ENCODE measurements at regions not wholly inside any gene's neighbourhood (a gene's known extent, or its start where the extent isn't known, plus 50 kb on each side); places are given as distances from the start of the nearest gene placed in this dataset.
"Not testable (repeated sequence)": the region's sequence is repeated elsewhere in the genome, so short reads cannot be mapped to it uniquely, and the experiment has no call there.

- DNase-seq (ENCODE audit: low read depth), result no peak
Observed at GRCh38 chr18:37836071-37836970, 270.7 kb upstream of the CELF4 start.

DNA sequence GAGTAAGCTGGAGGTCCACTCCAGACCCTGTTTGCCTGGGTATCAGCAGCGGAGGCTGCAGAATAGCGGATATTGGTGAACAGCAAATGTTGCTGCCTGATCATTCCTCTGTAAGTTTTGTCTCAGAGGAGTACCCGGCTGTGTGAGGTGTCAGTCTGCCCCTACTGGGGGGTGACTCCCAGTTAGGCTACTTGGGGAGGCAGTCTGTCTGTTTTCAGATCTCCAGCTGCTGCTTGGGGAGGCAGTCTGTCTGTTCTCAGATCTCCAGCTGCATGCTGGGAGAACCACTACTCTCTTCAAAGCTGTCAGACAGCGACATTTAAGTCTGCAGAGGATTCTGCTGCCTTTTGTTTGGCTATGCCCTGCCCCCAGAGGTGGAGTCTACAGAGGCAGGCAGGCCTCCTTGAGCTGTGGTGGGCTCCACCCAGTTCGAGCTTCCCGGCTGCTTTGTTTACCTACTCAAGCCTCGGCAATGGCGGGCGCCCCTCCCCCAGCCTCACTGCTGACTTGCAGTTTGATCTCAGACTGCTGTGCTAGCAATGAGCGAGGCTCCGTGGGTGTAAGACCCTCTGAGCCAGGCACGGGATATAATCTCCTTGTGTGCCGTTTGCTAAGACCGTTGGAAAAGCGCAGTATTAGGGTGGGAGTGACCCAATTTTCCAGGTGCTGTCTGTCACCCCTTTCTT, 266.6 kb upstream of the CELF4 start:
- DNase-seq (ENCODE audit: low read depth), result not testable (repeated sequence)

DNA sequence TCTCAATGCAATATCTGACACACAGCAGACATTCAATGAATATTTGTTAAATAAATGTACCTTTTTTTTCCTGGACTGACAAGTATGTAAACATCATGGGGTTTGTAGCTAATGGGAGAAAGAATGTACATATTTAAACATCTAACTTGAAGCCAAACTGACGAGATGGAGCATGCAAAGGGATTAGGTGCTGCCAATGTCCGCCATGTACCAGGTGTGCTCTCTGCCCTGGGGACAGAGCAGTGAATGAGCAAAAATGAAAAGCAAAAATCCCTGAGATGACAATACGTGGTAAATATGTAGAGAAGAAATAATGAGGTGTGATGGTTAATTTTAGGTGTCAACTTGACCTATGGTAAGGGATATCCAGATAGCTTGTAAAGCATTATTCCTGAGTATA, 247.4 kb upstream of the CELF4 start:
- DNase-seq (ENCODE audit: low read depth), result no peak

DNA sequence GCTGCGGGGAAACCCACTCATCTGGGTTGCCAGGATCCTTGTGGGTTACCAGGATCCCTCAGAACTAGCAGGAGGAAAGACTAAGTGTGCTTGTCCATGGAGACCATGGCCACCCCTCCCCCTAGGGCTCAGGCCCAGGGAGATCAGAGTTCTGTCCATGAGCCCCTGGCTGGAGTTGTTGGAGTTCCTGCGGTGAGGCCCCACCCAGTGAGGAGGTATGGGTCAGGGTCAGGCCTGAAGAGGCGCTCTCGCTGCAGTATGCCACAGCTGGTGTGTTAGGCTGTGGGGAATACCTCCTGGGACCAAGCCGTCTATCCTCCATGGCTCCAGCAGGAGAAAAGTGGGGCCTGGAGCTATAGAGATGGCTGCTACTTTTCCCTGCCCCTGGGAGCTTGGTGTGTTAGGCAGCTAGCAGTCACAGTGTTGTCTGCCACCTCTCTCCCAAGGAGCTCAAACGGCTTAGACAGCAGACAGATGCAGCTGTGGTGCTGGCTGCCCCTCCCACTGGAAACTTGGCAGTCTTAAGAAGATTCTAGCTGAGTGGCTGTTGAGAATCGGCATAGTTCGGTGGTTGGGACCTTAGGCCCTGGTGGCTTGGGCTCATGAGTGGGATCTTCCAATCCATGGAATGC, 240.3 kb upstream of the CELF4 start:
- no peak for DNase-seq (ENCODE audit: low read depth)

GRCh38 chr18:37796823-37797349, 231.3 kb upstream of the CELF4 start:
- DNase-seq (ENCODE audit: low read depth), result no peak

DNA sequence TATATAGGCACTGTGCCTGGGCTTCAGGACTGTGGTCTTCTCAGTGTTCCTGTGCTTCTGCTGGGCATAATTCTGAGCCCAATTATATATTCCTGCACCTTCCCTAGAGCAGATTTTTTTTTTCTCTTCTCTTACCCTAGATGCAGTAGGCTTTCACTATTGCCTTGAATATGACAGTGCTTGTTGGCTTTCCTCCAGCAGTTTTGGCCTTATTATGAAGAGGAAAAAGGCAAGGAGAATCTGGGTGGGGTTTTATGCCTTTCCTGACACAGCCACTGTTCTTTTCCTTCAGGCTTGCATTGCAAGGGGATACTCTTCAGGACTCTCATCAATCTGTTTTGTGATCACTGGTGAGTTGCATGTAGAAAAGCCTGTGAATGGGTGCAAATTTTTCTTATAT, 221.9 kb upstream of the CELF4 start:
- DNase-seq (ENCODE audit: low read depth), result no peak

DNA sequence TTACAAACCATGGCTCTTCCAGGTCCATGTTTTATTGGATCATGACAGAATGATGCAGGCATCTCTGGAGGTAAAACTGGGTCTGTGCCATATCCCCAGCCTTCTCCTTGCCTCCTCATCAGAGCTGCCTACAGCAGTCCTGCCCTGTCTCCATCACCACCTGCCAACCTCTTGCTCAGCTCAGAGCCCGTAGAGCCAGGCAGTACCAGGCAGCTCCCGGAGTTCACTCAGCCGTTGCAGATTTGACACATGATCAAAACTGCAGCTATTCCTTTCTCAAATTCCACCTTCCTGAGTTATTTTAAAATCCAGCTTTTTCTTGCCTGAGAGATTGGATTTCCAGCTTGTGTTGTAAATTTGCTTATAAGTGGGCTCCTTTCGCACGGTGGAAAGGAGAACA, 218.2 kb upstream of the CELF4 start:
- no peak for DNase-seq (ENCODE audit: low read depth)

DNA sequence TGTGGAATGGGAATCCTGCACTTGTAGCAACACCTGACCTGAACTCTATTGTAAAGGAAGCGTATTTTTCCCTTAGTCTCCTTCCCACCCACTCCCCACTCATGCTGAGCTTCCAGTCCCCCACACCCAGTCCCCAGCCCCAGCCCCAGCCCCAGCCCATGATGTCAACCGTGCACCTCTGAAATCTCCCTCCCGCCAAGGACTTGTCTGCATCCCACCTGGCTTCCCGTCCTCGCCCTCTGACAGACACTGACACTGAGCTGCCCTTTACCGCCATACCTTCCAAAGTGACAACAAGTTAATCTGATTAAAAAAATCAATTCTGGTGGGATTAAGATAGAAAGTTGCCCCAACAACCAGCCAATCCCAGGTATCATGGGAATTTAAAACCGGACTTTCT, 213.6 kb upstream of the CELF4 start:
- no peak for DNase-seq (ENCODE audit: low read depth)

DNA sequence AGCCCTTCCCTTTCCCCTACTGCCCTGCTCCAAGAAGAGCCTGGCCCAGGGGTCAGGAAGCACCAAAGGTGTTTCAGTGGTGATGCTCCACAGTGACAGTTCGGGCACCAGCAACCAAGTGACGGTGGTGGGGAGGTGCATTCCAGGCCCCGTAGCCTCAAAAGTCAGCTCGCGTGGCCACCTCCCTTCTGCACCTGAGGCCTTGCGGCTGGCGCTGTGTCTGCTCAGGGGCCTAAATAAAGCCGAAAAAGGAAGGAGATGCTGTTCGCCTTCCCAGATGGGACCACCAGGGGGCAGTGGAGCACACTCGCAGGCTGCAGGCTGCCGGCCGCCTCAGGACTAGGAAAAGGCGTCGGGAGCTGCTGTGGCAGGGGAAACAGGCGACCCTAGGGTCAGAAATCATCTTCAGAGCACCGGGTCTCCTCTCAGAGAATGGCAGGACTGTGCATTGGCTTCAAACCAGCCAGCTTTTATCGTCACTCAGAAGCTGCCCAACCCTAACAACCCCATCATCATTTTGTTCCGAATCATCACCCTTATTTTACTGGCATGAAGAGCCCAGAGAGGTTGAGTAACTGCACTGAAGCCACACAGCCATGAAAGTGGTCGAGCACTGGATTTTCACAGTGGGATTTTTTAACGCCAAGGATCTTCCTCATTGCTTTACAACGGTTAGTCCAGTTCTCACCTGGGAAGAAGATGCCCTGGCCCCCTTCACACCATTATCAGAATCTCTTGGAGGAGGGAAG, 213.0 kb upstream of the CELF4 start:
- DNase-seq (ENCODE audit: low read depth), result no peak

GRCh38 chr18:37769826-37770225, 204.2 kb upstream of the CELF4 start:
- no peak for DNase-seq (ENCODE audit: low read depth)

- no peak for DNase-seq (ENCODE audit: low read depth)
Observed at GRCh38 chr18:37764541-37765288, 199.1 kb upstream of the CELF4 start.

DNA sequence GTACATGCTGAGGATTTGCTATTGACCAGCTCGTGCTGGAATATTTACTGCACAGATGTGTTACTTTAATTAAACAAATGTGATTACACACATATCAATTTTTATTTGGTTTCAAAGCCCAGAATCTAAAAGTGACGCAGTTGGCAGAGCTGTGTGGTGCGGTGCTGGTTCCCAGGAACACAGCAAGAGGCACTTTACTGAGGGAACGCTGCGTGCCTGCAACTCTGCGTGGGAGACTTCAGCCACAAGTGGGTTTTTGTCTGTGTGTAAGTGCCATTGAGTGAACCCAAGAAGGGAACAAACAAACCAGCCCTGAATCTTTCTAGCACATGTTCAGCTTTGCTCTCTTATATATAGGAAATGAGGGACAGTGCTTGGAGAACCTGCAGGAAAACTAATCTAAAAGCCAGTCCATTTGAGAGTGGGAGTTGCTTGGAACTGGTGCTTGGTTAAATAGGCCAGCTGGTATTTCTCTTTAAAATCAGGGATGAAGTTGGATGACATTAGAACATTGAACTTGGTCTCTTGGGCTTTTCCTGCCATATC, 196.6 kb upstream of the CELF4 start:
- no peak for DNase-seq (ENCODE audit: low read depth)

- no peak for DNase-seq (ENCODE audit: low read depth)
Observed at GRCh38 chr18:37754141-37754540, 188.5 kb upstream of the CELF4 start.

- DNase-seq (ENCODE audit: low read depth), result no peak
Observed at GRCh38 chr18:37742436-37742835, 176.8 kb upstream of the CELF4 start.

DNA sequence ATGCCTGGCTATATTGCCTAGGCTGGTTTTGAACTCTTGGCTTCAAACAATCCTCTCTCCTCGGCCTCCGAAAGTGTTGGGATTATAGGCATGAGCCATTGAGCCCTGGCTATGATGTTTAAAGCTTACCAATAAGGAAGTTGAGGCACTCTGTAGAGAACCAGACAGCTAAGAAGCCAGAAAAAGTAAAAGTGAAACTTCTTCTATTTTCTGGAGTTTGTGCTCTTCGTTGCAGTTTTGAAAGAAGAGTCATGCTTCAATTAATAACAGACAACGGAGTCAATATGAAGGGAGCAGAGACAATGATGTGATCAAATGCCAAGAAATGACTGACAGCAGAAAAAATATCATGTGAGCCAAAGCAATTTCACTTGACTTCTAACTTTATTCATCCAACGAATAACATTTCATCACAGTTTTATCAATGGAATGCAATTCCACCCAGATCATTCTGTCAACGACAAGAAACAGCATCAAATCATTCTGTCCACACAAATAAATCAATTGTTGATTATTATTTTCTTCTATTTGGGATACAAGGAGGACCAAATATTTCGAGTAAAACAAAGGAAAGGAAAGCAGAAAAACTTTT, 175.5 kb upstream of the CELF4 start:
- DNase-seq (ENCODE audit: low read depth), result no peak

DNA sequence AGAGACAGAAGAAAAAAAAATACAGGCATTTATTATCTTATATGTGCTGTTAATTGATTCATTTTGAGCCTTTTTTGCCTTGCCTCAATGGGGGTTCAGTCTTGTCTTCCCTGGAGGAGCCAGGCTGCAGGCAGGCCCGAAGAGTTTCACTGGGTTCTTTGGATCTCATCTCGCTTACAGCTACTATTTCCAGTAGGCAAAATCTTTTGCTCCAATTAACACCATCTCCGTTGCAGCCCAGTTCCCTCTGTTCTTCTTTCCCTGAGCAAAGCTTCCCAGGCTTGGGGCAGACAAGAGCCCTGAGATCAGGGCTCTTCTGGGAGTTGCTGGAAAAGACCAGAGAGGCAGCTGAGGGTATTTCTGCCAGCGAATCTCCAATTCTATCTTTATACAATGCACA, 168.8 kb upstream of the CELF4 start:
- DNase-seq (ENCODE audit: low read depth), result no peak

- no peak for DNase-seq (ENCODE audit: low read depth)
Observed at GRCh38 chr18:37729716-37730115, 164.1 kb upstream of the CELF4 start.

GRCh38 chr18:37724206-37724605, 158.6 kb upstream of the CELF4 start:
- no peak for DNase-seq (ENCODE audit: low read depth)

DNA sequence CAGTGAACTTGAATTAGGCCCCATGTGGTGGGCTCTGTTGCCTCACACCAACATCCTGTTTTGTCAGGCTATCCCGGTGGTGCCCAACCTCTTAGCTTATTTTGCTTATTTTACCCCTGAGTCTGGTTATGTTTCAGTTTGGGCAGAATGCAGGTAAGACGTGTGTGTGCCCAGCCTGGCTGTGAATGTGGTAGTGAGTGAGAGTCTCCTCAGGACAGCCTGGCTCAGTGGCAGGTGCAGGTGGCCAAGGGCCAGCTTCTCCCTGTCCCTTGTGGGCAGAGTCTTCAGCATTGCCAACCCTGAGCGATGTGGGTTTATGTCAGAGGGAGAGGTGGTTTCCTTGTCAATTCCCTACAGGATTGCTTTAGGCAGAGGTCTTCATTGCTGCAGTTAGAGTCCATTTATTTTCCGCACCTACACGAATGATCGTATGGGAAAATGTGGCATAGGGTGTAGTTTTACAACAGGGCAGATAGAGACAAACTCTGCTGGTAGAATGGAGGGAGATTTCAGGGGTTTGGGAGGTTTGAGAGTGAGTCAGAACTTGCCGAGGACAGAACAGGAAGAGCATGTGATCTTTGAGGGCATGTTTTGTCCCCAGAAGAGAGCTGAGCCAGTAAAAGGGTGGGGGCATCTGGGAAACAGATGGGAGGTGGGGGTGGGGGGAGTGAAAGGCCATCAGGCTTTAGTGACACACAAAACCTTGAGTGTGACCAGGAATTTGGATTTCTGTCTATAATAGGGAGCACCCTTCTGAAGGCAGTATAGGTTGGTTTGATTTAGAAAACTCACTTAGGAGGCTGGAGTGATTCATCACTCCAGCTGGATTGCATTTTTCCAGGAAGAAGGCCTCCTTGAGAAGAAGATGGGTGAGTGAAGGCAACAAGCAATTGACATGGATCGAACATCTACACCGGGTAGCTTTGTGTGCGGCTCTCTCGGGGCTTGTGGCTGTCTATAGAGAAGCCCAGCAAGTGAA, 156.2 kb upstream of the CELF4 start:
- DNase-seq (ENCODE audit: low read depth), result no peak

All from non-pigmented ciliary epithelial cell (primary cell).